SK-N-SH treated with all-trans-retinoic acid at 6 μM for 48 hours (cell line): ENCODE measurements at regions not wholly inside any gene's neighbourhood (a gene's known extent, or its start where the extent isn't known, plus 50 kb on each side); places are given as distances from the start of the nearest gene placed in this dataset.
A peak's percentile ranks its signal among the peaks of the same experiment; 100 is the strongest.
"Not testable (repeated sequence)": the region's sequence is repeated elsewhere in the genome, so short reads cannot be mapped to it uniquely, and the experiment has no call there.

Experiments
- ATAC-seq: fragments of 200-7000 bp; cut with Tn5 transposase; 3 replicates; pipeline ENCODE4 v1.9.1; 2020; ENCODE audit warnings: mild to moderate bottlenecking, moderate library complexity
- ARNTL ChIP-seq: fragments of 450-650 bp; formaldehyde crosslinking; IDR thresholded peaks from 2 replicates; pipeline ENCODE4 v1.5.0; 2020; ENCODE audit warnings: low read depth, mild to moderate bottlenecking, moderate library complexity, borderline replicate concordance
- BACH2 ChIP-seq: fragments of 250-450 bp; sonication (Bioruptor Pico); IDR thresholded peaks from 2 replicates; pipeline ENCODE4 v1.9.0; 2021; ENCODE audit warnings: mild to moderate bottlenecking, borderline replicate concordance
- CREB5 ChIP-seq: fragments of 250-450 bp; sonication (Bioruptor Pico); IDR thresholded peaks from 2 replicates; pipeline ENCODE4 v1.5.1; 2020; ENCODE audit warnings: low read depth, mild to moderate bottlenecking, moderate library complexity
- CSDC2 ChIP-seq: fragments of 250-450 bp; sonication (Bioruptor Pico); IDR thresholded peaks from 2 replicates; pipeline ENCODE4 v1.5.0; 2020; ENCODE audit warnings: mild to moderate bottlenecking, moderate library complexity
- ESRRG ChIP-seq: fragments of 250-450 bp; sonication (Bioruptor Pico); IDR thresholded peaks from 2 replicates; pipeline ENCODE4 v1.6.1; 2021; ENCODE audit warnings: mild to moderate bottlenecking
- GLIS3 ChIP-seq: fragments of 250-450 bp; sonication (Bioruptor Pico); IDR thresholded peaks from 2 replicates; pipeline ENCODE4 v1.5.0; 2020; ENCODE audit warnings: mild to moderate bottlenecking, moderate library complexity
- ISL1 ChIP-seq: fragments of 250-450 bp; sonication (Bioruptor Pico); IDR thresholded peaks from 2 replicates; pipeline ENCODE4 v2.1.2; 2022; ENCODE audit warnings: mild to moderate bottlenecking, moderate library complexity
- OSR1 ChIP-seq: fragments of 250-450 bp; sonication (Bioruptor Pico); IDR thresholded peaks from 2 replicates; pipeline ENCODE4 v1.8.0; 2022; ENCODE audit warnings: moderate library complexity, mild to moderate bottlenecking, inconsistent platforms
- PATZ1 ChIP-seq: fragments of 250-450 bp; sonication (Bioruptor Pico); IDR thresholded peaks from 2 replicates; pipeline ENCODE4 v1.8.0; 2020; ENCODE audit warnings: mild to moderate bottlenecking, moderate library complexity, borderline replicate concordance
- POU6F1 ChIP-seq: fragments of 250-450 bp; sonication (Bioruptor Pico); IDR thresholded peaks from 2 replicates; pipeline ENCODE4 v1.8.0; 2021; ENCODE audit warnings: low read depth, mild to moderate bottlenecking, moderate library complexity, borderline replicate concordance
- PPARA ChIP-seq: fragments of 250-450 bp; sonication (Bioruptor Pico); IDR thresholded peaks from 2 replicates; pipeline ENCODE4 v1.5.0; 2020; ENCODE audit warnings: mild to moderate bottlenecking, borderline replicate concordance
- RARB ChIP-seq: fragments of 250-450 bp; sonication (Bioruptor Pico); IDR thresholded peaks from 2 replicates; pipeline ENCODE4 v1.8.0; 2021; ENCODE audit warnings: mild to moderate bottlenecking, moderate library complexity
- SNAI2 ChIP-seq: fragments of 250-450 bp; sonication (Bioruptor Pico); IDR thresholded peaks from 2 replicates; pipeline ENCODE4 v1.5.0; 2020; ENCODE audit warnings: mild to moderate bottlenecking, moderate library complexity
- TOX ChIP-seq: fragments of 250-450 bp; sonication (Bioruptor Pico); IDR thresholded peaks from 2 replicates; pipeline ENCODE4 v1.8.0; 2021; ENCODE audit warnings: mild to moderate bottlenecking, moderate library complexity, borderline replicate concordance
- TSHZ2 ChIP-seq: fragments of 250-450 bp; sonication (Bioruptor Pico); IDR thresholded peaks from 2 replicates; pipeline ENCODE4 v1.5.0; 2020; ENCODE audit warnings: mild to moderate bottlenecking, moderate library complexity
- ZC3H10 ChIP-seq: fragments of 250-450 bp; sonication (Bioruptor Pico); IDR thresholded peaks from 2 replicates; pipeline ENCODE4 v1.5.1; 2021; ENCODE audit warnings: mild to moderate bottlenecking, moderate library complexity
- ZFP3 ChIP-seq: fragments of 250-450 bp; sonication (Bioruptor Pico); IDR thresholded peaks from 2 replicates; pipeline ENCODE4 v1.5.0; 2020; ENCODE audit warnings: mild to moderate bottlenecking, moderate library complexity
- ZFP30 ChIP-seq: fragments of 450-650 bp; formaldehyde crosslinking; IDR thresholded peaks from 2 replicates; pipeline ENCODE4 v1.5.0; 2022; ENCODE audit warnings: mild to moderate bottlenecking, moderate library complexity
- ZNF565 ChIP-seq: fragments of 450-650 bp; formaldehyde crosslinking; conservative IDR thresholded peaks from 2 replicates; pipeline ENCODE4 v1.5.0; 2020; ENCODE audit warnings: low read depth, mild to moderate bottlenecking, moderate library complexity
- ZNF70 ChIP-seq: fragments of 450-650 bp; formaldehyde crosslinking; IDR thresholded peaks from 2 replicates; pipeline ENCODE4 v1.5.0; 2020; ENCODE audit warnings: mild to moderate bottlenecking, moderate library complexity
- ZNF8 ChIP-seq: fragments of 450-650 bp; formaldehyde crosslinking; IDR thresholded peaks from 2 replicates; pipeline ENCODE4 v1.5.0; 2020; ENCODE audit warnings: mild to moderate bottlenecking, moderate library complexity

- not testable (repeated sequence) for ATAC-seq
Observed at GRCh38 chr2:8446751-8447150, 235.1 kb upstream of the ID2 start.

GRCh38 chr2:8447610-8448221 lies 234.1 kb upstream of the ID2 start:
- no peak for TF ChIP-seq TSHZ2 (CRISPR knock-in tag)
- TF ChIP-seq PPARA (CRISPR knock-in tag), result no peak
- no peak for TF ChIP-seq CSDC2
- no peak for TF ChIP-seq ZNF70 (CRISPR knock-in tag)
- no peak for TF ChIP-seq ZNF565 (CRISPR knock-in tag)
- 0 out of 2 replicates have a peak, but pooled peaks have one; percentile 56 for TF ChIP-seq OSR1
- TF ChIP-seq ISL1 (CRISPR knock-in tag), result no peak
- ATAC-seq, result peak; percentile 62

More at GRCh38 chr2:8446751-8447150, 235.1 kb upstream of the ID2 start:
- TF ChIP-seq ZFP3 (CRISPR knock-in tag), result peak; percentile 60; the same call in 1 of the 2 replicates
- TF ChIP-seq ISL1 (CRISPR knock-in tag), result peak; percentile 58
- peak; percentile 88; the same call in 1 of the 2 replicates for TF ChIP-seq CSDC2
- peak; percentile 80; the same call in 1 of the 2 replicates for TF ChIP-seq SNAI2

- TF ChIP-seq SNAI2 (no peak), TSHZ2 (CRISPR knock-in tag) (no peak), ARNTL (CRISPR knock-in tag) (no peak), CREB5 (no peak), BACH2 (CRISPR knock-in tag) (no peak), PATZ1 (no peak), ZFP30 (CRISPR knock-in tag) (no peak), CSDC2 (no peak), GLIS3 (CRISPR knock-in tag) (no peak), OSR1 (no peak), TOX (CRISPR knock-in tag) (no peak), POU6F1 (no peak), RARB (CRISPR knock-in tag) (no peak), ZNF70 (CRISPR knock-in tag) (no peak), ZC3H10 (CRISPR knock-in tag) (no peak), ISL1 (CRISPR knock-in tag) (no peak), ZFP3 (CRISPR knock-in tag) (no peak), ZNF8 (CRISPR knock-in tag) (no peak), PPARA (CRISPR knock-in tag) (no peak), ESRRG (CRISPR knock-in tag) (no peak)
- TF ChIP-seq, all 23 proteins: peak for 0
- ATAC-seq, result no peak
Observed at GRCh38 chr2:8448824-8449556, 232.9 kb upstream of the ID2 start.
